Stimulated activated CD8-positive, alpha-beta memory T cell treated with anti-CD3 and anti-CD28 coated beads, Interleukin-15, amount 100 ng/mL, for 24 hours (primary cell): ENCODE measurements at regions not wholly inside any gene's neighbourhood (a gene's known extent, or its start where the extent isn't known, plus 50 kb on each side); places are given as distances from the start of the nearest gene placed in this dataset.

Experiments used
- DNase-seq: peaks from one replicate; pipeline ENCODE4 v3.0.0-alpha.2; 2020; ENCODE audit warnings: low read depth

DNA sequence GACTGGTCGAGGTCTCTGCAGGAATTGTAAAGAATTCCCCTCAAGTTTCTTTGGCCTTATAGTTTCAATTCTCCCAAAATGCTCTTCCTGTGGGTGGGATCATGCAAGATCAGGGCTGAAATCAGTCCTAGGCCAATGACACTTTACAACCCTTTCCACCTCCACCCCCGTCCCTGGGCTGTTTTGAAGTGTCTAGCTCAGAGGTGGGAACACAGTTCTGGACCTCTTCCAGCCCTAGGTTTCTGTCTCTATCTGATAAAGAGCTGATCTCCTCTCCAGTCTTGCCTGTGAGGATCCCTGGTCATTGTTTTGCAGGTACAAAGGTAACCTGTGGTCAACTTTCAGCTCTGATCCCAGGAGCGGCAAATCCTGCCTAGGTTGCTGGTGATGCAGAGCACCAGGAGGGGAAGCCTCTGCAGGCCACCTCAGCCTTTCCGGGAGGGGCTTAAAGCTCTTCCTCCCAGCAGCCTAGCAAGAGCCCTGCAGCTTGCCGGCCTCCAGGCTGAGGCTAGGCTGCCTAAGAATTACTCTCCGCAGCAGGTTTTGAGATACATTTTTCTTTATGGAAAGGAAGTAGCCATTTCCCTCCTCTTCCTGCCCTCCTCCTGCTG lies 69.8 kb upstream of the WIPF1 start:
- DNase-seq, result no peak

DNA sequence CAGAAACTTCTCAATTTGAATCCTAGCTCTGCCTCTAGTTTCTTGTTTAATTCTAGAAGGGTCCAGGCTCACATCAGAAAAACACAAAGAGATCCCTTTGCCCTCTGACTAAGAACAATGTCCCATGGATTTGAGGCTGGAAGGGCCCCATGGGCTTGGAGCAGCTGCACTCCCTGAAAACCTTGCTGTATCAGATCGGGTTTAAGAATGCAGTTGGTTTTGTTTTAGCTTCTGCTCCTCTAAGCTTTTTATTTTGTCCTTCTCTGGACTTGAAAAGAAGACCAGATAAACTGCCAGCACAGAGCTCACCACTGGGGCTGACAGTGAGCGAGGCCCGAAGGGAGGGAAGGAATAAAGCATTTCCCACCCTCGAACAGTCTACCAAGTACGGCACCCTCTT lies 69.2 kb upstream of the WIPF1 start:
- DNase-seq, result no peak

DNA sequence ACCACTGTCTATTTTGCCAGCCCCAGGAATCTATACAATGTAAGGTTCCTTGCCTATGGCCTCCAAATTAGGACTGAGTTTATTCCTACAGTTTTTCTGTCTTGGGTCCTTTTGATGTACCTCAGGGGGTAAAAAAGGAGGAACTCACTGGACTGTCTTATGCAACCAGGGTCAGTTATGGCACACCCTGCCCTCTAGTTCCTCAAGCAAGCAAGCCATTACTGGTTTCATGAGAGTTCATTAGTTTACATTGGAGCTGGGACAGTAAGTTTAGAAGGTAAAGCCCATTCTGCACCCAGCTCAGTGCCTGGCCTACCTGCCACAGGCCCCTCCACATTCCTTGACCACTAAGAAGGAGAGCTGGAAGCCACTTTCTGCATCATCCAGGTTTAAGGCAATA lies 68.7 kb upstream of the WIPF1 start:
- no peak for DNase-seq

DNA sequence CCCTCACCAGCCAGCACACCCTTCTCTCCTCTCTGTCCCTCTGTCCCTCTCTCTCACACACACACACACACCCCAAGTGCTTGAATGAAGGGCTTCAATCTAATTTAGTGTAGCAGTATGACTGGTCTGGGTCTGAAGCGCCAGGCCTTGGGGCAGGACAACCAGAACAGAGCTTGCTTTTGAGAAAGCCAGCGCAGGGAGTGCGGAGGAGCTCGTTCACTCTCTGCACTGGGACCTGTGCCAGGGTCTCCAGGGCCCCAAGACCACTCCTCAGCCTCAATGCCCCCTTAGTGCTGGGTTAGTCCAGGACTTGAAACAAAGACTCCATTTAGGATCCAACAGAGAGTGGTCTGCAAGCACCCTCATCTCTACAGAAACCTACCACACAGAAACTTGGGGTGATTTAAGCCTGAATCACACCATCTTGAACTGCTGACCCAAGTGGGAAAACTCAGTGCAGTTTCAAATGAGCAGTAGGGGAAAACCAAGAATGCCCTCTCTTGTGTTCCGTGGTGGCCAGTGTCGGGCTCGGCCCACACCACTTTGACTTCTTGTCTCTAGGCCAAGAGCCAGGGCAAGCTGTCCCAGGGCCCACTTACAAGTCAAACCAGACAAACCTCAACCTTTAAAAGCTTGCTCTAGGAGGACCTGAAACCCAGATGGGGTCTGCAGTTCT lies 66.6 kb upstream of the WIPF1 start:
- no peak for DNase-seq

DNA sequence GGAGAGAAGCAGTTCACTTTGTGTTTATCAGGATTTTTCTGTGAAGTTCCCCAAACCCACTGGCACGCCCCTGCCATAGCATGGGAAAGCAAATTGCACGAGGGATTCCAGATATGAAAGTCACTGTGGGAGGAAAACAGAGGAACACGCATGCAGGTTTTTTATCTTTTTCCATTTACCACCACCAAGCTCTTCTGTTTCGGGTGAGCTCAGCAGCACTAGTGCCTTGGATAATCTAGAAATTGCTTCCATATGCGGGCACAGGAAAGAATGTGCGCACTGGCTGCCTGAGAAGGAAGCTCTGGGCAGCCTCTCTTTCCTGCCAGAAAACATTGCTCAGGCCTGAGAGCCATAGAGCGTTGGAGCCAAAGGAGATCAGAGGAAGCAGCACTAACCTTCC lies 65.9 kb upstream of the WIPF1 start:
- DNase-seq, result no peak

DNA sequence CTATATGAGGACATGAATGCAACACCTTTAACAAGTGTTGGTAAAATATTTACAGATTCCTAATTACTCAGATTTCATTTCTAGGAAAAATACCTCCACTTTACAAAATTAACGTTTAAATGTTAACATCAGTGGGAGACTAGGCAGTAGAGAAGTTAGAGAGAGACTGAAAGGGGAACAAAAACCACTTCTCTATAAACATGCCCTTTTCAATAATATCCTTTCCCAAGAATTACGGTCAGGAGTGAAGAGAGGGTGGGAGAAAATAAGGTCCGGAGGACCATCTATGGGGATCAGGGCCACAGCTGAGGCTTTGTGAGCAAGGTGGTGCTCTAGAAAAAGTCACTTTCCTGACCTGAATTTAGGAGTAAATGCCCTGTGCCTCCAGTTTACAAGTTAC lies 65.3 kb upstream of the WIPF1 start:
- no peak for DNase-seq

DNA sequence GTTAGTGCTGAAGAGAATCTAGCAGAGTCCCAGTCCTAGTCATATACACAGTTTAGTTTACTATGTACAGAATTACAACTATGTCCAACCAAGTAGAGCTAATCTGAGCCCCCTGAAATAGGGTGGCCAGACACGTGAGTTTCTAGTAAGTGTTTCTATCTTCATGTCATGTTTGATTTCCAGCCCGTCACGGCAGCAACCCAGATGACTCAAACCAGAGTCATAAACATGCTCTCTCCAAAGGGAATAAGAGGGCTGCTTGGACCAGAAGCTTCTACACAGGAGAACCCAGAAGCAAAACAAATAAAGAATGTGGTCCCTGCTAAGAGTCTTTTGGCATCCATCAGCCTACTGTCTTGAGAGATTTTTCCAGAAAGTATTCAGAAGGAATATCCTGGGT lies 64.9 kb upstream of the WIPF1 start:
- no peak for DNase-seq

DNA sequence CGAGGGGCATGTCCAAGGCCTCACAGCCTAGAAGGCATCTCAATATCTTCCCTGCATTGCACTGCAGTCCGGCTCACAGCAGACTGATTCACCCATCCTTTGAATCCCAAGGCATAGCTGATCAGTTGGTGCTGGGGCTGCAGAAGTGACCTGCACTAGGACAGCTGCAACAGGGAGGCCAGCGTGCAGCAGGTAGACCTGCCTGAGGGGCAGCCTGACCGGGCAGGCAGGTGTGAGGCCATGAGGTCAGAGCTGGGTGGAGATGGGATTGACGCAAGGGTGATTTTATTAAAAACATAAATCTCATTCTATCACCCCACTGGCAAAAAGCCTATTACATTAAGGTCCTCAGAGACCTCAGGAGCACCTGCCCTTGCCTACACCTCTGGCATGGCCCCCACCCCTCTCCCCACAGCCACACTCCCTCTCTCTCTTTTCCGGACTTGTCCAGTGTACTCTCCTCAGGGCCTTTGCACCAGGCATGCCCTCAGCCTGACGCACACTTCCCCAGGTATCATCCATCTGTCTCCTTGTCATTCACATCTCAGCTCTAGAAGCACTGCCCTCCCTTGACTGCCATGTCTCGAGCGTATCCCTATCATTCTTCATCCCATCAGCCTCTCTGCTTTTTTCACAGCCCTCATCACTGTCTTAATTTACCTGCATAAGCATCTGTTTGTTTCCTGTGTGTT lies 63.5 kb upstream of the WIPF1 start:
- DNase-seq, result no peak

DNA sequence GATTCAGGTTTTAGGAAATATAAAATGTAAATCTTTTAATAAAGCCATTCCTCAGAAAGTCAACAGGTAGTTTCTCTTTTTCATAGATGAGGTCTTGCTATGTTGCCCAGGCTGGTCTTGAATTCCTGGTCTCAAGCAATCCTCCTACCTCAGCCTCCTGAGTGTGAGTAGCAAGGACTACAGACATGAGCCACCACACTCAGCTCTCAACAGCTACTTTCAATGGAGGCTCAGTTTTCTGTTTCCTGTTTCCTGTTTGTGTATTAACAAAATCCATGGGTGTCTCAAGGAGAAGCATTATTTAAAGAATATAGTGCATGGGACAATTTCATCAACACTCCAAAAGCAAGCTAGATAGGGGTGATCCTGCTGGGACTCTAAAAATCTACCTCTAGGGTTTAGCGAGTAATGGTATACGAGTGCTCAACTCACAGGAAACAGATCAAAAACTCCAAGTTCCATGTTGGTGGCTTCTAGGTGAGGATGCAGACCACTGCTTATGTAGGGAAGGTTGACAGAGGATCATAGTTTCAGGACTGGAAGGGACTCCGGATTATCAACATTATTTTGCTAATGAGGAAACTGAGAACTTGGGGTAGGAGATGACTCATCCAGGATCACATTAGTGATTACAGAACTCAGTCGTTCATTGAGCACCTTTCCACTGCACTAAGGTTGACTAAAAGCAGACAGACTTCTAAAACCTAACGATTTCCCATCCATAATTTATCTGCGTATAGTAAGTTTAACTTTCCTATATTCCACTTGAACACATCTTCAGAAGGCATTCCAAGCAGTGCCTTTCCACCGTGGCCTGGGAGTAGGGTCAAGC lies 61.7 kb upstream of the WIPF1 start:
- no peak for DNase-seq

DNA sequence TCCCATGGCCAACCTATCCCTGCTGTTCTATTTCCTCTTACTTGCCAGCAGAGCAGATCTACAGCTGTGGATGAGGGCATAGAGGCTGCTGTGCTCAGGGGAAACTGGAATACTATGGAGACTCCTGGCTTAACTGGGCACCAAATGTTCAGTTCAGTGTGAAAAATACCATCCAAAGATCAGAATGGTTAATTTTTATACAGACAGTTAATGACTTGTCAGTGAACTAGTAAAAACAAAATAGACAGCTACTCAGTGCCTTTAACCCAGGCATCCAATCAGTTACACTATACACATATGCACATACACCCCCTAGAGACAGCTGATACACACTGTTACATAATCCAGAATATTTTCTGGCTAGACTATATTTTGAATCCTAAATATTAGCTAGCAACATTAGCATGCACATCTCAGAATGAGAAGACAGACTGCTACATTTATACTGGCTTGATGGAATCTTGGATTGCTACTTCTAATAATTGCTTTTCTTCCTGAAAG lies 59.1 kb upstream of the WIPF1 start:
- no peak for DNase-seq

DNA sequence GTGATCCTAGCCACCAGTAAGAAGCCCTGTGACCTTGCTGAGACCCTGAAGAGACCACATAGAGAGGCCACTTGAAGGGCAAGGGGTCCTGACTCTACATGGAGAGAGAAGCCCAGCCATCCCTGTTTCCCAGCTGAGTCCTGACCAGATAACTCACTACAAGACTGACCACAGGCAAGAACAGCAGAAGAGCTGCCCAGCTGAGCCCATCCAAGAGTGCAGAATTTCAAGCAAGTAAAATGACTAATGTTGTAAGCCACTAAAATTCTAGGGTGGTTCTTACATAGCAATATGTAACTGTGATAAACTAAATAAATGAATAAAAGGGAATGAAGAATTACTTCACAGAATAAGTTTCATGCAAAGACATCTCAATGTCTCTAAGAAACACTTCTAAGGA lies 58.4 kb upstream of the WIPF1 start:
- DNase-seq, result no peak

DNA sequence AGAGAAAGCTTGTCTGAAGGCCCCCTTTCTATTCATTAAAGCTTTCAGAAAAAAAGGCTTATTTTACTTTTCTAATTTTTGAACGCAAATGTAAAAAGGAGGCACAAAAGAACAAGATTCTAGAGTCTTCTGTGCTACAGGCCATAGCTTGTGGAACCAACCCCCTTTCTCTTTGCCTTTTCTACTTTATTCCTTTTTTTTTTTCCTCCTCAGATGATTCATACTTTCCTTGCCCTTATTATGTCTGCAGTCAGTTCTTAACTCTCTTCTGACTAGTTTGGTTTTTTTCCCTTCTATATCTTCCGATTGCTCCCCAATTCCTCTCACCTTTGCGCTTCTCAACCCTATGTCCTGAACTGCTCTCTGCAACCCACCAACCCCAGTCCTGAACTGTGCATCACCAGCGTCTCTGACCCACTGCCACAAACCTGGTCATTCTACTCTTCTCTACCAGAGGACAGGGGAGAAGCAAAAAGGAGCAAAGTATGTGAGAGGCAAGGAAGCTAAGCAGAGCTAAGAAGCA lies 56.9 kb upstream of the WIPF1 start:
- no peak for DNase-seq

DNA sequence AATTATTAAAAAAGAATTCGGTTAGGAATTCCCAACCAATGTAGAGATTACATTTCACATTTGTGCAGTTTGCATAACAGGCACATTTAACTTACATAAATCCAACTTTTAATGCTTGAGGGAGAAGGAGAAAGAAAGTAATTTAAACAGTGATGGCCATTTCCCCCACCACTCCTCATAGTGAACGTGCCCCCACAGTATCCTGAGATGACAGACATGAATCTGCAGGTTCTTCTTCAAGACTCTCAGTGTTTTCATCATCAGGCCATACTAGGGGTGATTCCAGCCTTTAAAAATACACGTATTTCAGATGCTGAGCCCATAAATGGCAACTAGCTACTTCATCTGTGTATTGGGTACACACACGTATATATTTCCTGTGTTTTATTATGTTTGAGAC lies 51.3 kb upstream of the WIPF1 start:
- no peak for DNase-seq
